Astrocyte (in vitro differentiated cells and primary cell): ENCODE measurements at regions not wholly inside any gene's neighbourhood (a gene's known extent, or its start where the extent isn't known, plus 50 kb on each side); places are given as distances from the start of the nearest gene placed in this dataset.

Experiments used
- CTCF ChIP-seq: IDR thresholded peaks from 2 replicates; pipeline ENCODE4 v1.5.1; 2011; ENCODE audit warnings: low read depth, mild to moderate bottlenecking, inconsistent platforms, low read length, moderate library complexity; ENCODE audit not compliant: insufficient read depth
- EZH2 ChIP-seq: IDR thresholded peaks from 2 replicates; pipeline ENCODE4 v1.6.1; 2012; ENCODE audit warnings: mild to moderate bottlenecking, low read length, inconsistent platforms; ENCODE audit not compliant: insufficient read depth

DNA sequence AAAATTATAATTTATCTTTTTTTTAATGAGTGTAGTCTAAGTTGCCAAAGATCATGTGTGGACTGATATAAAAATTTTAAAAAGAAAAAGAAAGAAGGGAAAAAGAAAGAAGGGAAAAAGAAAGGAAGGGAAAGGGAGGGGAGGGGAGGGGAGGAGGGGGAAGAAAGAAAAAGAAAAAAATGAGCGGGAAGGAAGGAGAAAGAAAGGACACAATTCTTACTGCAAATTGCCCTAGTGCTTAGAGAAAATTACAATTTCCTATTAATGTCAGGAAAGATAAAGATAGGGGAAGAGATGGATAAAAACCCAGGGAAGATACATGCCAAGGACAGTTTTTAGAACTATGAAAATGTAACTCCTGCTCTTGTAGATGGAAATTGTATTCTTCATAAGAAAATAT, 789.7 kb upstream of the GRAMD2B start:
- TF ChIP-seq CTCF: no peak
- TF ChIP-seq EZH2: no peak
